ENCODE measurements at regions not wholly inside any gene's neighbourhood (a gene's known extent, or its start where the extent isn't known, plus 50 kb on each side); places are given as distances from the start of the nearest gene placed in this dataset.

DNA sequence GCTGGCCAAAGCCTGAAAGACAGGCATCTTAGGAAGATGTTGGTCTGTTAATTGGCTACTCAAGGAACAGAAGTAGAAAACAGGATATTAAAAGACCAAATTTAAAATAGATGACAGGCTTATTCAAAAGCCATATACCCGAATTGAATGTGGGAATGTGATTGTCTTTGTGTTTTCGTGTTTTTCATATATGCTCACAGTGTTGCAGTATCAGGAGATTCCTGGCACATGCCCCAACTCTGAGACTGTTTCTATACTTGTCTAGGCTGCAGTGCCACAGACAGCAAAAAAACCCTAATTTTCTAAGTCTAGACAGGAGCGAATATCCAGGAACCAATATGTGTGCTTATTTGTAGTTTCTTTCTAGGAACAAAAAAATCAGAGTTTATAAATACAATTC lies 57.4 kb upstream of the KRR1 start:
- Histone ChIP-seq H3K9me3 (no peaks in the 10 kb centered on the region), H3K36me3 (no peaks in the 10 kb centered on the region), H3K4me1 (no peaks in the 10 kb centered on the region), H3K27me3 (no peaks in the 10 kb centered on the region), H3K4me3 (no peak overlapping the region), H3K27ac (no peak overlapping the region)
- intact Hi-C loops (cut with DNase I), result no loop called here
- no peak for DNase-seq (ENCODE audit: extremely low spot score in 2 of 2)
- TF ChIP-seq POLR2AphosphoS5 (IDR thresholded peaks at IDR 0.05; ENCODE audit: insufficient read depth in 1 of 2, low read depth in 1 of 2), result no peak
- TF ChIP-seq, protein P1, sequence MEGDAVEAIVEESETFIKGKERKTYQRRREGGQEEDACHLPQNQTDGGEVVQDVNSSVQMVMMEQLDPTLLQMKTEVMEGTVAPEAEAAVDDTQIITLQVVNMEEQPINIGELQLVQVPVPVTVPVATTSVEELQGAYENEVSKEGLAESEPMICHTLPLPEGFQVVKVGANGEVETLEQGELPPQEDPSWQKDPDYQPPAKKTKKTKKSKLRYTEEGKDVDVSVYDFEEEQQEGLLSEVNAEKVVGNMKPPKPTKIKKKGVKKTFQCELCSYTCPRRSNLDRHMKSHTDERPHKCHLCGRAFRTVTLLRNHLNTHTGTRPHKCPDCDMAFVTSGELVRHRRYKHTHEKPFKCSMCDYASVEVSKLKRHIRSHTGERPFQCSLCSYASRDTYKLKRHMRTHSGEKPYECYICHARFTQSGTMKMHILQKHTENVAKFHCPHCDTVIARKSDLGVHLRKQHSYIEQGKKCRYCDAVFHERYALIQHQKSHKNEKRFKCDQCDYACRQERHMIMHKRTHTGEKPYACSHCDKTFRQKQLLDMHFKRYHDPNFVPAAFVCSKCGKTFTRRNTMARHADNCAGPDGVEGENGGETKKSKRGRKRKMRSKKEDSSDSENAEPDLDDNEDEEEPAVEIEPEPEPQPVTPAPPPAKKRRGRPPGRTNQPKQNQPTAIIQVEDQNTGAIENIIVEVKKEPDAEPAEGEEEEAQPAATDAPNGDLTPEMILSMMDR (IDR thresholded peaks at IDR 0.05), result no peak
- no peak for TF ChIP-seq POLR2A (IDR thresholded peaks at IDR 0.05)

DNA sequence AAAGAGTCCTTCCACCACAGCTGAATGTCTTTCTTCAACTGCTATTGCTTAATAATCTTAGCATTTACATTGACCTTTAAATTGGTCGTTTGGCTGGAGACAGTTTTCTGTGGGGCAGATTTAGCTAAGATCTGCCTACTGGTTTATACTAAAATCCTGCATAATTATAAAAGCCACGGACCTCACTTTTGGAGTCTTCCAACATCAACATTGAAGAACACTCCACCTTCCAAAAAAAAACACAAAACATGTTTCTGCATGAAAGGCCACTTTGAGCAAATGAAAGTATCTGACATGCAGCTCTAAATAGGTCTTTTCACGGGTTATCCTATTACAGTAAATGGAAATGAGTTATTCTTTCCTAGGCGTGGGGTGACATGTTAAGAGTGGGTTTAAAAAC lies 57.0 kb upstream of the KRR1 start:
- H3K27me3 ChIP-seq, result no peaks in the 10 kb centered on the region
- H3K4me1 ChIP-seq, result no peaks in the 10 kb centered on the region
- intact Hi-C loops (cut with DNase I), result no loop called here
- H3K36me3 ChIP-seq, result no peaks in the 10 kb centered on the region
- no peak overlapping the region for H3K4me3 ChIP-seq
- H3K27ac ChIP-seq, result no peak overlapping the region
- TF ChIP-seq, protein P1 (IDR thresholded peaks at IDR 0.05), result no peak
- TF ChIP-seq POLR2A (IDR thresholded peaks at IDR 0.05), result no peak
- no peak for TF ChIP-seq POLR2AphosphoS5 (IDR thresholded peaks at IDR 0.05; ENCODE audit: insufficient read depth in 1 of 2, low read depth in 1 of 2)
- no peaks in the 10 kb centered on the region for H3K9me3 ChIP-seq
- no peak for DNase-seq (ENCODE audit: extremely low spot score in 2 of 2)

DNA sequence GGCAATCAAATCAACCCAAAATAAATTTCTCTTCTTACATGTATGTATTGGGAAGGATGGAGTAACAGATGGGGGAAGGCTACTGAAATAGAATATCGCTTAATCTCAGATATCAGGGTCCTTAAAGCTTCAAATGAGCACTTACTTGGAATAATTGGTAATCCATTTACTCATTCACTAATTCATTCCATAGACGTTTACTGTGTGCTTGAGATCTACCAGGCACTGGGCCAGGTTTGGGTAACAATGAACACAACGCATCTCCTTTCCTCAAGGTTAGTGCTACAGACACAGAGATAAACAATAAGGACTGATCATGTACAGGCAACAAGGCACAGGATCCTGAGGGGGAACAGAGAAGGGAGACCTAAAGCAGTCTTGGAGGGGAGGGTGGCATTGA lies 54.4 kb upstream of the KRR1 start:
- Histone ChIP-seq H3K27me3 (no peaks in the 10 kb centered on the region), H3K4me3 (no peak overlapping the region), H3K27ac (no peak overlapping the region), H3K9me3 (no peaks in the 10 kb centered on the region), H3K36me3 (no peaks in the 10 kb centered on the region), H3K4me1 (no peaks in the 10 kb centered on the region)
- TF ChIP-seq POLR2A (IDR thresholded peaks at IDR 0.05) (no peak), POLR2AphosphoS5 (IDR thresholded peaks at IDR 0.05; ENCODE audit: insufficient read depth in 1 of 2, low read depth in 1 of 2) (no peak)
- TF ChIP-seq, protein P1 (IDR thresholded peaks at IDR 0.05), result no peak
- intact Hi-C loops (cut with DNase I), result no loop called here
- DNase-seq (ENCODE audit: extremely low spot score in 2 of 2), result no peak

DNA sequence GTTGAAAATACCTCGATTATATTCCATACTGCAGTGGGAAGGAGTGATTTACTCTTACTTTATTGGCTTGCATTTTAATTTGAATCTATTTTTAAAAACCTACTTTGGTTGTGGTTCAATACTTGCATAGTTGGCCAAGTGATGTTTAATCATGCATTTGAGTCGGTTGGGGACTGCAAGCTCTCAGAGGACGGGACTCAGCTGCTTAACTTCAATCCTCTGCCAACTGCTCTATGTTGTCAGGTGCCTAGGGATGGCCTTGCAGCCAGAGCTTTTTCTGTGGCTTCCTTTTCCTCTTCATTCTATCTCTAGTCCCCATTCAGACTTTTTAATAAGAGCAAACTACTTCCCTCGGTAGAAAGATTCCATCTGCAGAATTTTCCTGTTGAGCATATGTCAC lies 53.4 kb upstream of the KRR1 start:
- H3K4me1 ChIP-seq, result no peaks in the 10 kb centered on the region
- no peaks in the 10 kb centered on the region for H3K36me3 ChIP-seq
- intact Hi-C loops (cut with DNase I), result no loop called here
- DNase-seq (ENCODE audit: extremely low spot score in 2 of 2), result no peak
- no peaks in the 10 kb centered on the region for H3K27me3 ChIP-seq
- H3K4me3 ChIP-seq, result no peak overlapping the region
- H3K9me3 ChIP-seq, result no peaks in the 10 kb centered on the region
- TF ChIP-seq, protein P1 (IDR thresholded peaks at IDR 0.05), result no peak
- TF ChIP-seq POLR2A (IDR thresholded peaks at IDR 0.05) (no peak), POLR2AphosphoS5 (IDR thresholded peaks at IDR 0.05; ENCODE audit: insufficient read depth in 1 of 2, low read depth in 1 of 2) (no peak)
- no peak overlapping the region for H3K27ac ChIP-seq

DNA sequence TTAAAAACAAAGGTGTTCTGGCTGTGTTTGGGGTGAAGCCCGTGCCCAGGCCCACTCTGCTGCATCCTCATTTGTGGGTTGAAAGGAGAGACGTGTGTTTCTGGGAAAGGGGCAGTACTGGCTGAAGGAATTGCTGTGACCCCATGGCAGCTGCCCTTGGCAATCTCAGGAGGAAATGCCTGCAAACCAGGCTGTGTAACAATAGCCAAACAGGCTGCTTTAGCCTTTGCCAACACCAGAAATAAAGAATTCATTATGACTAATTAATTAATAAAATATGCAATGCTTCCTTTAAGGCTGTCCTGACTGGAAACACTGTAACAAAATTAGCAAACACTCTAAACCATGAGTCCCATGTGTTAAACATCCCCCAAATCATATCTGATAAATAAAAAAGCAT lies 53.0 kb upstream of the KRR1 start:
- H3K27ac ChIP-seq, result no peak overlapping the region
- TF ChIP-seq POLR2AphosphoS5 (IDR thresholded peaks at IDR 0.05; ENCODE audit: insufficient read depth in 1 of 2, low read depth in 1 of 2), result no peak
- TF ChIP-seq, protein P1 (IDR thresholded peaks at IDR 0.05), result no peak
- no peak for TF ChIP-seq POLR2A (IDR thresholded peaks at IDR 0.05)
- no peak for DNase-seq (ENCODE audit: extremely low spot score in 2 of 2)
- H3K9me3 ChIP-seq, result no peaks in the 10 kb centered on the region
- H3K4me1 ChIP-seq, result no peaks in the 10 kb centered on the region
- H3K27me3 ChIP-seq, result no peaks in the 10 kb centered on the region
- no peaks in the 10 kb centered on the region for H3K36me3 ChIP-seq
- no peak overlapping the region for H3K4me3 ChIP-seq
- intact Hi-C loops (cut with DNase I), result no loop called here

Data from vagina (tissue), 2 donors.